ENCODE measurements at regions not wholly inside any gene's neighbourhood (a gene's known extent, or its start where the extent isn't known, plus 50 kb on each side); places are given as distances from the start of the nearest gene placed in this dataset.

DNA sequence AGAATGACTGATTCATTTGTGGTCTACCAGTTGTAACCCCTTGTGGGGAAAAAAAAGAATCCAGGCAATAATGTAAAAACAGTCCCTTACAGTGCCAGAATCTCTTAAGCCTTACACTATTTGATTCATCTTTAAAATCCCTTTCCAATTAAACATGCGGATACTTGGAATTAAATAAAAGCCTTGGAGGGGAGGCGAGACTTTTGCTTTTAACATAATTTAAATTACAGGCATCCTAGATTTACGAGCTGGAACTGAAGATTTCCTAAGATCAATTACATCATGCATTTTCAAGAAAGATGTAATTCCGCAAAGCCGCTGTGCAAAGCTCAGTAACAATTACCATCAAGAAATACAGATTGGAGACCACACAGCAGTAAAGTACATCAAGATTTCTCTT, 370.2 kb downstream of the MTRR start:
- Histone ChIP-seq H3K9me2 (ENCODE audit: insufficient read depth, low read length) (no peaks in the 10 kb centered on the region), H3K79me2 (replicated peaks; ENCODE audit: insufficient read depth, low read length) (no peaks in the 10 kb centered on the region), H3K4me3 (ENCODE audit: low read length) (no peak overlapping the region), H3K36me3 (ENCODE audit: insufficient read depth, low read length) (no peaks in the 10 kb centered on the region), H3K27me3 (ENCODE audit: insufficient read depth, low read depth, low read length) (no peaks in the 10 kb centered on the region), H4K20me1 (ENCODE audit: insufficient read depth) (no peaks in the 10 kb centered on the region), H3F3A (ENCODE audit: insufficient read depth, low read length, poor library complexity, severe bottlenecking) (peaks cover 3% of the 10 kb centered on the region), H3K4me2 (ENCODE audit: low read length) (no peak overlapping the region), H2AFZ (ENCODE audit: low read depth, low read length) (no peak overlapping the region), H3K9ac (ENCODE audit: low read length) (no peak overlapping the region), H3K27ac (ENCODE audit: low read length) (no peak overlapping the region), H3K9me3 (ENCODE audit: low read length) (no peaks in the 10 kb centered on the region)
- TF ChIP-seq RAD21 (conservative IDR thresholded peaks at IDR 0.05) (no peak), POLR2AphosphoS5 (IDR thresholded peaks at IDR 0.05) (no peak), TAF1 (IDR thresholded peaks at IDR 0.05; ENCODE audit: low read depth) (no peak), MXI1 (conservative IDR thresholded peaks at IDR 0.05; ENCODE audit: poor library complexity, severe bottlenecking) (no peak), EZH2 (IDR thresholded peaks at IDR 0.05; ENCODE audit: borderline replicate concordance, insufficient read depth, low read length, poor library complexity, severe bottlenecking) (no peak), SMC3 (conservative IDR thresholded peaks at IDR 0.05; ENCODE audit: poor library complexity) (no peak), EP300 (conservative IDR thresholded peaks at IDR 0.05; ENCODE audit: poor library complexity, severe bottlenecking) (no peak)
- TF ChIP-seq, protein P1, sequence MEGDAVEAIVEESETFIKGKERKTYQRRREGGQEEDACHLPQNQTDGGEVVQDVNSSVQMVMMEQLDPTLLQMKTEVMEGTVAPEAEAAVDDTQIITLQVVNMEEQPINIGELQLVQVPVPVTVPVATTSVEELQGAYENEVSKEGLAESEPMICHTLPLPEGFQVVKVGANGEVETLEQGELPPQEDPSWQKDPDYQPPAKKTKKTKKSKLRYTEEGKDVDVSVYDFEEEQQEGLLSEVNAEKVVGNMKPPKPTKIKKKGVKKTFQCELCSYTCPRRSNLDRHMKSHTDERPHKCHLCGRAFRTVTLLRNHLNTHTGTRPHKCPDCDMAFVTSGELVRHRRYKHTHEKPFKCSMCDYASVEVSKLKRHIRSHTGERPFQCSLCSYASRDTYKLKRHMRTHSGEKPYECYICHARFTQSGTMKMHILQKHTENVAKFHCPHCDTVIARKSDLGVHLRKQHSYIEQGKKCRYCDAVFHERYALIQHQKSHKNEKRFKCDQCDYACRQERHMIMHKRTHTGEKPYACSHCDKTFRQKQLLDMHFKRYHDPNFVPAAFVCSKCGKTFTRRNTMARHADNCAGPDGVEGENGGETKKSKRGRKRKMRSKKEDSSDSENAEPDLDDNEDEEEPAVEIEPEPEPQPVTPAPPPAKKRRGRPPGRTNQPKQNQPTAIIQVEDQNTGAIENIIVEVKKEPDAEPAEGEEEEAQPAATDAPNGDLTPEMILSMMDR (IDR thresholded peaks at IDR 0.05; ENCODE audit: poor library complexity, severe bottlenecking) = no peak
- TF ChIP-seq, protein P2, sequence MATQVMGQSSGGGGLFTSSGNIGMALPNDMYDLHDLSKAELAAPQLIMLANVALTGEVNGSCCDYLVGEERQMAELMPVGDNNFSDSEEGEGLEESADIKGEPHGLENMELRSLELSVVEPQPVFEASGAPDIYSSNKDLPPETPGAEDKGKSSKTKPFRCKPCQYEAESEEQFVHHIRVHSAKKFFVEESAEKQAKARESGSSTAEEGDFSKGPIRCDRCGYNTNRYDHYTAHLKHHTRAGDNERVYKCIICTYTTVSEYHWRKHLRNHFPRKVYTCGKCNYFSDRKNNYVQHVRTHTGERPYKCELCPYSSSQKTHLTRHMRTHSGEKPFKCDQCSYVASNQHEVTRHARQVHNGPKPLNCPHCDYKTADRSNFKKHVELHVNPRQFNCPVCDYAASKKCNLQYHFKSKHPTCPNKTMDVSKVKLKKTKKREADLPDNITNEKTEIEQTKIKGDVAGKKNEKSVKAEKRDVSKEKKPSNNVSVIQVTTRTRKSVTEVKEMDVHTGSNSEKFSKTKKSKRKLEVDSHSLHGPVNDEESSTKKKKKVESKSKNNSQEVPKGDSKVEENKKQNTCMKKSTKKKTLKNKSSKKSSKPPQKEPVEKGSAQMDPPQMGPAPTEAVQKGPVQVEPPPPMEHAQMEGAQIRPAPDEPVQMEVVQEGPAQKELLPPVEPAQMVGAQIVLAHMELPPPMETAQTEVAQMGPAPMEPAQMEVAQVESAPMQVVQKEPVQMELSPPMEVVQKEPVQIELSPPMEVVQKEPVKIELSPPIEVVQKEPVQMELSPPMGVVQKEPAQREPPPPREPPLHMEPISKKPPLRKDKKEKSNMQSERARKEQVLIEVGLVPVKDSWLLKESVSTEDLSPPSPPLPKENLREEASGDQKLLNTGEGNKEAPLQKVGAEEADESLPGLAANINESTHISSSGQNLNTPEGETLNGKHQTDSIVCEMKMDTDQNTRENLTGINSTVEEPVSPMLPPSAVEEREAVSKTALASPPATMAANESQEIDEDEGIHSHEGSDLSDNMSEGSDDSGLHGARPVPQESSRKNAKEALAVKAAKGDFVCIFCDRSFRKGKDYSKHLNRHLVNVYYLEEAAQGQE (IDR thresholded peaks at IDR 0.05; ENCODE audit: borderline replicate concordance) = no peak

DNA sequence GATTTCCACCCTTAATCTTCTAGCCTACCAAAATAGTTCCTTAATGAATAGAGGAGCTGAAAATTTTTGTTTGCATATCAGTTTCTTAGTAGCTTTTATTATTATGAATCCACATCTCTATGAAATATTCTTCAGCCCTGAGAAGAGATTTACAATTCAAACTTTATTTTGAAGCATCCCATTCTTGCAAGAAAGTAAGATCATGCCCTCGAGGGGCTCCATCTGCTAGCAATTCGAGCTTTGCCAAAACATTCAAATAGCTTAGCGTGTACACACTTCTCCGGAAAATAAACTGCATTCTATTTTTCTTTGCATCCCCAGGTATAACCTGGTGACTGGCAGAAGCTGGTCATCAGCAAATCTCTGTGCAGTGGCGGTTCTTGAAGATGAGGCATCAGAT, 370.7 kb downstream of the MTRR start:
- TF ChIP-seq, protein P2 (IDR thresholded peaks at IDR 0.05; ENCODE audit: borderline replicate concordance) = no peak
- no peak for TF ChIP-seq EZH2 (IDR thresholded peaks at IDR 0.05; ENCODE audit: borderline replicate concordance, insufficient read depth, low read length, poor library complexity, severe bottlenecking)
- TF ChIP-seq TAF1 (IDR thresholded peaks at IDR 0.05; ENCODE audit: low read depth) = no peak
- TF ChIP-seq EP300 (conservative IDR thresholded peaks at IDR 0.05; ENCODE audit: poor library complexity, severe bottlenecking) = no peak
- TF ChIP-seq, protein P1 (IDR thresholded peaks at IDR 0.05; ENCODE audit: poor library complexity, severe bottlenecking) = no peak
- TF ChIP-seq RAD21 (conservative IDR thresholded peaks at IDR 0.05) = no peak
- Histone ChIP-seq H3K9me3 (ENCODE audit: low read length) (no peaks in the 10 kb centered on the region), H3K4me3 (ENCODE audit: low read length) (no peak overlapping the region), H3F3A (ENCODE audit: insufficient read depth, low read length, poor library complexity, severe bottlenecking) (peaks cover 3% of the 10 kb centered on the region), H3K36me3 (ENCODE audit: insufficient read depth, low read length) (no peaks in the 10 kb centered on the region), H2AFZ (ENCODE audit: low read depth, low read length) (no peak overlapping the region), H3K9me2 (ENCODE audit: insufficient read depth, low read length) (no peaks in the 10 kb centered on the region), H3K27ac (ENCODE audit: low read length) (no peak overlapping the region), H3K27me3 (ENCODE audit: insufficient read depth, low read depth, low read length) (no peaks in the 10 kb centered on the region), H4K20me1 (ENCODE audit: insufficient read depth) (no peaks in the 10 kb centered on the region), H3K4me2 (ENCODE audit: low read length) (no peak overlapping the region), H3K9ac (ENCODE audit: low read length) (no peak overlapping the region), H3K79me2 (replicated peaks; ENCODE audit: insufficient read depth, low read length) (no peaks in the 10 kb centered on the region)

All from neural cell (in vitro differentiated cells).